ENCODE measurements at regions not wholly inside any gene's neighbourhood (a gene's known extent, or its start where the extent isn't known, plus 50 kb on each side); places are given as distances from the start of the nearest gene placed in this dataset.

- Histone ChIP-seq H3K4me1 (ENCODE audit: control insufficient read depth, insufficient read depth, low read length) (no peaks in the 10 kb centered on the region), H3K9ac (ENCODE audit: low read depth, low read length) (no peak overlapping the region), H3K4me2 (ENCODE audit: low read depth, low read length) (no peak overlapping the region), H3K9me1 (ENCODE audit: insufficient read depth, low read length) (no peaks in the 10 kb centered on the region), H3K9me3 (ENCODE audit: control insufficient read depth, insufficient read depth, low read length) (no peaks in the 10 kb centered on the region), H3K4me3 (ENCODE audit: insufficient read depth, low read depth, low read length) (no peak overlapping the region), H3K56ac (ENCODE audit: extremely low read depth, insufficient read depth, low read length) (no peak overlapping the region), H3K27ac (ENCODE audit: insufficient read depth, low read length) (no peak overlapping the region), H2BK15ac (ENCODE audit: low read depth, low read length) (no peak overlapping the region), H3K27me3 (ENCODE audit: control insufficient read depth, insufficient read depth, low read length) (peaks cover 2% of the 10 kb centered on the region; the same call in 1 of the 2 replicates), H3K18ac (ENCODE audit: low read depth, low read length) (no peak overlapping the region), H3K23ac (ENCODE audit: low read depth, low read length) (no peak overlapping the region), H2BK120ac (ENCODE audit: low read depth, low read length) (no peak overlapping the region), H4K91ac (ENCODE audit: insufficient read depth, low read depth, low read length) (no peak overlapping the region), H3K79me1 (ENCODE audit: low read depth in 1 of 2, low read length in 2 of 2) (no peaks in the 10 kb centered on the region), H2AFZ (replicated peaks; ENCODE audit: low read length, poor library complexity) (no peak overlapping the region), H3K14ac (replicated peaks; ENCODE audit: low read depth, low read length) (no peak overlapping the region), H2BK5ac (ENCODE audit: low read depth, low read length, poor library complexity, severe bottlenecking) (no peak overlapping the region), H4K8ac (ENCODE audit: low read depth in 2 of 2, low read length in 2 of 2) (no peak overlapping the region), H2AK5ac (ENCODE audit: low read depth, low read length) (no peak overlapping the region), H4K20me1 (ENCODE audit: insufficient read depth, low read length) (no peaks in the 10 kb centered on the region), H2AK9ac (replicated peaks; ENCODE audit: low read depth, low read length, poor library complexity) (no peak overlapping the region), H3K4ac (ENCODE audit: low read depth, low read length) (no peak overlapping the region), H4K5ac (ENCODE audit: low read depth, low read length) (no peak overlapping the region), H3K36me3 (ENCODE audit: control insufficient read depth, insufficient read depth, low read length) (no peaks in the 10 kb centered on the region), H2BK20ac (ENCODE audit: low read depth, low read length) (no peak overlapping the region)
- ATAC-seq (ENCODE audit: low read depth) (no peak), DNase-seq (peak; percentile 47)
- intact Hi-C loops (cut with micrococcal nuclease), result no loop called here
- TF ChIP-seq ELK1 (IDR thresholded peaks at IDR 0.05; ENCODE audit: borderline replicate concordance, low read depth, low read length) (no peak), RAD21 (IDR thresholded peaks at IDR 0.05; ENCODE audit: low read length) (no peak)
- ChIA-PET POLR2A (ENCODE audit: unreplicated experiment) (no interaction called here), CTCF (no interaction called here)
- no CpG with 5 or more reads among the region's 1 CpG for WGBS, 2 experiments (ENCODE audit: extremely low coverage in 2 of 2, insufficient read length in 1 of 2)
- dilution Hi-C loops (cut with HindIII; ENCODE audit: low sequenced_read_pairs, unreplicated experiment), result no loop called here
- in situ Hi-C loops (cut with MboI; ENCODE audit: low sequenced_read_pairs), result no loop called here
- BruUV-seq (replicated peaks), result no TSS peak
These were observed 119.9 kb upstream of the STT3B start for GRCh38 chr3:31412832-31413231.

Measured in IMR-90 (cell line).